Chondrocyte (in vitro differentiated cells): ENCODE measurements at regions not wholly inside any gene's neighbourhood (a gene's known extent, or its start where the extent isn't known, plus 50 kb on each side); places are given as distances from the start of the nearest gene placed in this dataset.

Source experiments
- DNase-seq: peaks from one replicate; pipeline ENCODE4 v3.0.0; 2021; ENCODE audit warnings: mixed read lengths, low spot score
- H3K27ac Mint-ChIP-seq: one replicate; pipeline ENCODE4 v1.8.0; 2021; ENCODE audit warnings: mild to moderate bottlenecking, moderate library complexity, mixed read lengths; ENCODE audit not compliant: unreplicated experiment
- H3K27me3 Mint-ChIP-seq: 2 replicates; pipeline ENCODE4 v1.8.0; 2021; ENCODE audit warnings: low read depth, mixed read lengths
- H3K36me3 Mint-ChIP-seq: 2 replicates; pipeline ENCODE4 v1.8.0; 2021; ENCODE audit warnings: low read depth, mixed read lengths
- H3K4me1 Mint-ChIP-seq: 2 replicates; pipeline ENCODE4 v1.8.0; 2021; ENCODE audit warnings: low read depth, mild to moderate bottlenecking, mixed read lengths
- H3K4me3 Mint-ChIP-seq: one replicate; pipeline ENCODE4 v1.8.0; 2021; ENCODE audit warnings: mild to moderate bottlenecking, moderate library complexity, mixed read lengths; ENCODE audit not compliant: unreplicated experiment
- H3K9me3 Mint-ChIP-seq: 2 replicates; pipeline ENCODE4 v1.8.0; 2021; ENCODE audit warnings: low read depth, mixed read lengths
- CTCF ChIP-seq: fragments of 200-600 bp; sonication (generic); IDR thresholded peaks from 2 replicates; pipeline ENCODE4 v1.5.0; 2021; ENCODE audit warnings: antibody characterized with exemption, mild to moderate bottlenecking, moderate library complexity

GRCh38 chr4:152138451-152138850 is 377.6 kb upstream of the GATB start:
- DNase-seq = no peak

GRCh38 chr4:152132776-152133175 is 372.0 kb upstream of the GATB start:
- Mint-ChIP-seq H3K36me3 (peaks cover 2% of the 10 kb centered on the region), H3K27ac (no peak overlapping the region), H3K9me3 (peaks cover 5% of the 10 kb centered on the region), H3K27me3 (peaks cover 53% of the 10 kb centered on the region), H3K4me3 (no peak overlapping the region), H3K4me1 (no peaks in the 10 kb centered on the region)
- no peak for DNase-seq
- no peak for TF ChIP-seq CTCF

More at GRCh38 chr4:152138451-152138850, 377.6 kb upstream of the GATB start:
- Mint-ChIP-seq H3K27me3 (peaks cover 51% of the 10 kb centered on the region), H3K4me3 (no peak overlapping the region), H3K9me3 (no peaks in the 10 kb centered on the region), H3K36me3 (no peaks in the 10 kb centered on the region), H3K27ac (no peak overlapping the region), H3K4me1 (no peaks in the 10 kb centered on the region)
- TF ChIP-seq CTCF = no peak

- Mint-ChIP-seq H3K27ac (no peak overlapping the region), H3K9me3 (peaks cover 29% of the 10 kb centered on the region), H3K27me3 (peaks cover 65% of the 10 kb centered on the region), H3K4me1 (no peaks in the 10 kb centered on the region), H3K36me3 (peaks cover 13% of the 10 kb centered on the region), H3K4me3 (no peak overlapping the region)
- no peak for DNase-seq
- no peak for TF ChIP-seq CTCF
These were observed 367.5 kb upstream of the GATB start for GRCh38 chr4:152128356-152128755.

- Mint-ChIP-seq H3K4me3 (no peak overlapping the region), H3K9me3 (peaks cover 35% of the 10 kb centered on the region), H3K4me1 (no peaks in the 10 kb centered on the region), H3K27me3 (peaks cover 51% of the 10 kb centered on the region), H3K27ac (no peak overlapping the region), H3K36me3 (peaks cover 13% of the 10 kb centered on the region)
- no peak for DNase-seq
- TF ChIP-seq CTCF = no peak
These were observed 365.4 kb upstream of the GATB start for GRCh38 chr4:152126238-152126637.

- Mint-ChIP-seq H3K4me1 (peaks cover 4% of the 10 kb centered on the region), H3K9me3 (peaks cover 9% of the 10 kb centered on the region), H3K36me3 (peaks cover 2% of the 10 kb centered on the region), H3K27me3 (peaks cover 40% of the 10 kb centered on the region), H3K4me3 (no peak overlapping the region), H3K27ac (no peak overlapping the region)
- TF ChIP-seq CTCF = no peak
- DNase-seq = no peak
These were observed 358.2 kb upstream of the GATB start for GRCh38 chr4:152118819-152119553.
